GM18873 (cell line): ENCODE measurements at regions not wholly inside any gene's neighbourhood (a gene's known extent, or its start where the extent isn't known, plus 50 kb on each side); places are given as distances from the start of the nearest gene placed in this dataset.

Experiments used
- ATAC-seq: cut with Tn5 transposase; IDR thresholded peaks from one replicate; pipeline ENCODE4 v1.9.1; 2021; ENCODE audit warnings: mild to moderate bottlenecking, moderate library complexity, moderate number of reproducible peaks; ENCODE audit not compliant: unreplicated experiment, low FRiP score

DNA sequence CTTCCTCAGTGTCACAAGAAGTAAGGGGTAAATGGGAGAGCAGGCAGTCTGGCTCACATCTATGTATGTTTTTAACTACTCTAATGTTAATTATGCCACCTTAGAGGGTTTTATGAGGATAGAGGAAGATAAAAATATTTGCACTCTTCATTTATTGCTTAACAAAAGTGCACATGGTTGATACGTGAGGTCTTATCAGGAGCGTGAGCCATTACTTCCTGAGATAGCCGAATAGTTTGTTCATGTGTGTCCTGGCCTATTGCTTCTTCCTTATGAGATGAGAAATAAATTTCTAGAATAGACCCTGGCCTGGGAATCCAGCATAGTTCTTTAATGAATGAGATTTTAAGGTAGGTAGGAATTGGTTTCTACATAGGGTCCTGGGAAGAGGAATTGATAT lies 471.1 kb upstream of the B3GALT2 start:
- ATAC-seq: no peak

GRCh38 chr1:193656841-193657240 lies 470.4 kb upstream of the B3GALT2 start:
- no peak for ATAC-seq

DNA sequence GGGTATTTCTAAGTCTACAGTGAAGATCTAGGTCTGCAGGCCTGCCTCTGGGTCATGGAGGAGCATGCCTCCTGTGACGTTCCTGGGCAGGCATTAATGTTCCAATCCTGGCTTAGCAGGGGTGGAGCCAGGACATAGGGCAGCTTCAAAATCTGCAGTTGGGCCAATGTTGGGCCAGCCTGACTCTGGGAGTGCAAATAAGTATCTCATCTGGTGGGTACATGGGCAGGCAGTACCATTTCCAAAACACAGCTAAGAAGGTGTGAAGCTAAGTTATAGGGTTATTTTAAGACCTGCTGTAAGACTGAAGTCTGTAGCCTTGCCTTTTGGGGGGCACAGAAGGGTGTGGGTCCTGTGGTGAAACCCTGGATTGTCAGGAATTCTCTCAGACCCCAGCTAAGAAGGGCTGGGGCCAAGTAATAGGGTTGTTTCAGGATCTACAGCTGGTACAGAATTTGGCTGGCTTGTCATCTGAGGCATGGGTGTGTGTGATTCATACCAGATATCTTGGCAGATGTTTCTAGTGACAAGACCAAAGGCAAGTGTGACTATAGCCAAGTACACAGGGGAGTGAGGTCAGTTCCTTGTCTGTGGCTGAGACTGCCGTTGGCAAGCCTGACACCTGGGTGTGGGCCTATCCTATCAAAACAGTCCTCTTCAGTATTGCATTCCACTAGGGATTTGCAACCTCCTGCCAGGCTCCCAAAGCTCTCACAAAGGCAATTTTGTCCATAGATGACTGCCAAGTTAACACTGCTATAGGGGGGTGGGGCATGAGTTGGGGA lies 468.7 kb upstream of the B3GALT2 start:
- no peak for ATAC-seq

GRCh38 chr1:193649587-193649986 lies 463.2 kb upstream of the B3GALT2 start:
- ATAC-seq: no peak

DNA sequence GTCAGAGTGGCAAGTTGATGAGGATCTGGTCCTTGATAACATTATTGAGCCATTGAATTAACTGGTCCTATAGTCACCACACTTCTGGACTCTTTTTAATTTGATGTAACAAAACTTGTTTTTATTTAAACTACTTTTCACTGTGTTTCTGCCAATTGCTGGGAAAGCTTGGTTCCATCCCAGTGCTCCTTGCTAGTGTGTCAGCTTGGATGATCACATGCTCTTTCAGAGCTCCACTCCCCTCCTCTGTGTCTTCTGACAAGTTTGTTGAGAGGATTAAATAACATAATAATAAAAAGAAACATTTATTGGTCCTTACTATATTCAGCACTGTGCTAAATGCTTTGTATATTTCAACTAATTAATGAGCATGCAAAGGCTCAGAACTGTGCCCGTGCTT lies 448.5 kb upstream of the B3GALT2 start:
- ATAC-seq: no peak

DNA sequence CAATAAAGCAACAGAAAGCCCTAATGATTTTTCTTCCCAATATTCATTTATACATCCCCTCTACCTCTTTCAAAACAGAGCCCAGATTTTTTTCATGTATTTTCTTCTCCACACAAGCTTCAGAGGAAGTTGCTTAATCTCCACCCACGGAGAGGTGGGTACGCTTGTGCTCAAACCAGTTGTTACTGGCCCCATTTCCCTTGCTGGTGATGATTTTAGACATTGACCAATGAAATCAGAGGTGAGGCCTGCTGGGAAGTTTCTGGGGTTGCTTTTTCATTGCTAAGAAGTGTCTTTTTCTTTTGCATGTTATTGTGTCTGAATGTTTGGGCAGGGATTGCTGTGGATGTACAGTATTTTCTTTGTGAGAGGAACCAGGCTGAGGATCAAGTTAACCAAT lies 448.1 kb upstream of the B3GALT2 start:
- no peak for ATAC-seq

- ATAC-seq: no peak
Measured at GRCh38 chr1:193633991-193634390, 447.6 kb upstream of the B3GALT2 start.

- no peak for ATAC-seq
Measured at GRCh38 chr1:193633093-193633492, 446.7 kb upstream of the B3GALT2 start.

- ATAC-seq: no peak
Measured at GRCh38 chr1:193631306-193631705, 444.9 kb upstream of the B3GALT2 start.

DNA sequence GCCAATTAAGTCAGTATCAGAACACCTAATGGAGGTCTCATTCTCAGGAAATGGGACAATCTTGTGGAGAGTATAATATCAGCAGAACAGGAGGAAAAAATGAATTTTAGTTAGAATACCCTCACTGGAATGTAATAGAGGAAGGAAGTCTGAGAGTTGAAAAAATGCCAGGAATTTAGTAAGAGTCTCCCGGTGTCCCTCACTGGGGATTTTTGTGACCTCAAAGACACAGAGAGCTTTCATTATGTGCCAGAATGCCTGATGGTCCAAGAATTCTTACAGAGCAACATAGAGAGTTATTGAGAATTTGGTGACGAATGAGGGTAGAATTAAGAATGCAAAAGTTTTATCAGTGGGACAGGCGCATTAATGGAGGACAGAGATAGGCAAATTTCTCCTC lies 443.5 kb upstream of the B3GALT2 start:
- no peak for ATAC-seq

DNA sequence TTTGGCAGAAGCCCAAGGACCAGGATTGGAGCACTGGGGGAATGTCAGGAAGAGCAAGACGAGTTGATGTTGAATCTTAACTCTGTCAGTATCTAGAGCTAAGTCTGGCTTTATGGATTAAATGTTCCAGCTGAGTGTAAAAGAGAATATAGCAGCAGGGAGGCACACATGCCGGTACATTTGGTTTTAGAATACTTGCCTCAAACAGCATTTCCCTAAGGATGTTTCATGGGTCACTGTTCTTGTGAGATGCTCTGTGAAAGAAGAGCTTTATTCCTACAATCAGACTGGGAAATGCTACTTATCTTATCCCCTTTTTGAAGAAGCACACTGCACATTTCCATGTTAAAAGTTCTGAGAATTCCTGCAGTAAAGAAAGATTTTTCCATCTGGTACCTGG lies 440.3 kb upstream of the B3GALT2 start:
- no peak for ATAC-seq

DNA sequence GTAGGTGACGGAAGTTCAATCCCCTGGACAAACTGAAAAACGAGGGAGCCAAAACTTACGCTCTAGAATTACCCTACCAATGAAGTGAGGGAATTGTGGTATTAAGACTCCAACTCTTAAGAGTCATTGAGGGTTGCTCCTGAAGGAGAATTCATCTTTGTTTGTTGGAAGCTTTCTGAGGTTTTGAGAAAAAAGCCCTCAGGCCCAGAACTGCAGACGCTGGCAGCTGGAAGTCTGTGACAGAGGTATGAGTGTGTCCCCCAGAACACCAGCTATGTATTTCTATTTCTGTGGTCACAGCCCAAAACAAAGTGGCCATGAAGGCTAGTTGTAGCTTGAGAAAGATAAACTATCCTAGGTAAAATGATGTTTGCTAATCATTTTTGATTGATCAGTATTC lies 438.8 kb upstream of the B3GALT2 start:
- no peak for ATAC-seq

GRCh38 chr1:193619911-193620310 lies 433.5 kb upstream of the B3GALT2 start:
- no peak for ATAC-seq

DNA sequence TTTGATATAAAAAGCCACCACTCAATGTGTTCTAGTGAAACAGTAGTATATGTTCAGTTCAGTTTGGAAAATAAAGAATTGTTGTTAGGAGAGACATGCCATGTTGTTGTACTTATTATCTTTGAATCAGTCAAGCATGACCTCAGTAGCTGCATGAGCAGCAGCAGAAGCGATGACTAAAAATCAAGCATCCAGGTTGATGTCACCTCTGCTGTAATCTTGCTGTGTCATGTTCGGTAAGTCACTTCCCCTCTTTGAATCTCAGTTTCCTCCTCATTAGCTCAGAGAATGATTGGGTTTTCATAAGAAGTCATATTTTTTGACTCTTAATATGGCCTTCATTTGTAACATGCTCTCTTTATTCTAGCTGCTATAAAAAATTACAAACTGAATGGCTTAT lies 428.4 kb upstream of the B3GALT2 start:
- no peak for ATAC-seq

- ATAC-seq: no peak
Measured at GRCh38 chr1:193614275-193614674, 427.9 kb upstream of the B3GALT2 start.

DNA sequence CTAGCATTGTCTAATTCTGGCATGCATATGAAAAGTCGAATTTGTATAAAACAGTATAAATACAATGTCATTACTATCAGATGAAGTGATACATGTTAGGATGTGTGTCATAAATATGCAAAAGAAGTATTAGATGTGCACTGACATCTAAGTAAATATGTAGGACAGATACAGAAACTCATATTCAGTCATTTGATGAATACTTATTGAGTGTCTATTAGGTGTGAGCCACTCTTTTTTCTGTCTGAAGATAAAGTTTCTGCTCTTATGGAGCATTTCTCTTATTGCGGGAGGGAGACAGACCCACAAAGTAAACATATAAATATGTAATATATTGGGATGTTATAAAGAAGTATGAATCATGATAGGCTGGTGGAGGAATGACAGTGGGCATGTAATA lies 426.6 kb upstream of the B3GALT2 start:
- no peak for ATAC-seq

GRCh38 chr1:193609592-193609991 lies 423.2 kb upstream of the B3GALT2 start:
- no peak for ATAC-seq

- ATAC-seq: no peak
Measured at GRCh38 chr1:193607787-193608186, 421.4 kb upstream of the B3GALT2 start.

DNA sequence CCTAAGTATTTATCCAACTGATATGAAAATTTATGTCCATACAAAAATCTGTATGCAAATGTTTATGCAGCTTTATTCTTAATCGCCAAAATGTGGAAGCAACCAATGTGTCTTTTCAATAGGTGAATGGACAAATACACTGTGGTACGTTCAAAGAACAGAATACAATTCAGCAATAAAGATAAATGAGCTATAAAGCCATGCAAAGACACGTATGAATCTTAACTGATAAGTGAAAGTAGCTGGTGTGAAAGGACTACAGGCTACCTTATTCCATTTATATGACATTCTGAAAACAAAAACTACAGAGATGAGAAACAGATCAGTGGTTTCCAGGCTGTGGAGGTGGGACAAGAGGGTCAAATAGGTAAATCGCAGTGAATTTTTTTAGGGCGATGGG lies 419.6 kb upstream of the B3GALT2 start:
- ATAC-seq: no peak

DNA sequence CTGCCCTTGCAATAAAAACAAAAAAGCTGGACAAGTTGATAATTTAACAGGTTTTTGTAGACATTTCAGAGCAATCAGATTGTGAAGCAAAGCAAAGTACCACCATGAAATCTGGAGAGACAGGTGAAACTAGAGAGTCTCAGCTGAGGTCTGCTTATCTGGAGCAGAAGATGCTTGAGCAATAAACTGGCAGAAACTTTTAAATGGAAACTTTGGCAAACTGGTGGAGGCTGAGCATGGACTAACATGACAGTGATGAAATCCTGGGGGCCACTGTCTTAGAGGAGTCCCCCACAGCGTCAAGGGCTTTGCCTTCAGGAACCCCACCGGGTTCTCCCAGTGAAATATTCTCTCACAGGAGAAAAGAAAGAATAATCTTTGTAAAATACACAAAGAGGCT lies 416.3 kb upstream of the B3GALT2 start:
- ATAC-seq: no peak

GRCh38 chr1:193593147-193593885 lies 406.9 kb upstream of the B3GALT2 start:
- no peak for ATAC-seq

DNA sequence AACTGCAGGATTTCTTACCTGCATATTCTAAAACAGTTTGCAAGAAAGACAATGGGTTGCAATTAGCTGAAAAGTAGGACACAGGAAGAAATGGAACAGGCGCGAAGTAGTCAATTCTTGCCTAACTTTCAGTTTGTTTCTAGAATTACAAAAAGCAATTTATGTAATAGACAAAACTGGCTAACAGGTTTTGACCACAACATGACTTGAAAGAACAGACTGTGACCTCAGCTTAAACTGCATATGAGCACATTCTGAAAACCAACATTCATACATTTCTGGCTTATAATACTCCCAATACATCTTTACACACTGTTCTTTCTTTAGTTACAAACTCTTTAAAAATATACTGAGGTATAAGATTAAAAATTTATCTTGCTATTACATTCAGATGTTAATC lies 405.9 kb upstream of the B3GALT2 start:
- no peak for ATAC-seq
